ENCODE measurements at regions not wholly inside any gene's neighbourhood (a gene's known extent, or its start where the extent isn't known, plus 50 kb on each side); places are given as distances from the start of the nearest gene placed in this dataset.
"Not testable (repeated sequence)": the region's sequence is repeated elsewhere in the genome, so short reads cannot be mapped to it uniquely, and the experiment has no call there.

DNA sequence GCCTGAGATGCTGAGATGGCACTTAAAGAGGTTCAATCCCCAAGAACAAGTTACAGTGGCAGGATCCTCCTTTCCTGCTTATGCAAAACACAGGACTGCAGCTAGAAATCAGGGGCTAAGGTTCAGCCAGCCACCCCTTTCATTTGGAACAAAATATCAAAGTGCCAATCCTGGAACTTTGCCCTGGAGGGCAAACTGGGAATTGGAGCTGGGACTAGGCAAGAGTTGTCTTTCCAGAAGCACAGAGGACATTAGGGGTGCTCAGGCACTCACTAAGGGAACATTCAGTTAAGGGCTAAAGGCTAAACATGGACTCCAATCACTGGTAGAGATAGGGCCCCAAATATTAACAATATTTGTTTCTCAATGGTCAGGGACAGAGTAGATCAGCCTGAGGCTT lies 237.2 kb downstream of the EMP1 start:
- FAIRE-seq, result no peak

DNA sequence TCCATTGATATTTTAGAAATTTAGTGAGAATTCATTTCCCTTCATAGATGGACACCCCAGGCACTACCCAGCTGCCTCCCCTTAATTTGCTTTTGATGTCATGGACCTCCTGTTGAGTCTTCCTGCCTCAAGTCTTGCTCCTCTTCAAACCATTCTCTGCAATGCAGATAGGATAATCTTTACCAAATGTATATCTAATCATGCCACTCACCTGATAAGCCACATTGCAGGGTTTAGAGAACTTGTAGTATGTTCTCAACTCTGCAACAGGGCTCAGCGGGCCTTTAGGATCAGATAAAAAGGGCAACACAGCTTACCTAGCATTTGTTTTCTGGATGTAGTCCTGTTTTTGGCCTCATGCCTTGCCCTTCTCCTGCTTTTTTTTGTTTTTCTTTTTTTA lies 234.5 kb downstream of the EMP1 start:
- FAIRE-seq, result no peak

GRCh38 chr12:13428538-13429265 lies 232.2 kb downstream of the EMP1 start:
- FAIRE-seq, result no peak

GRCh38 chr12:13425766-13426165 lies 229.2 kb downstream of the EMP1 start:
- FAIRE-seq, result no peak

- FAIRE-seq, result no peak
Measured at GRCh38 chr12:13422291-13422690, 225.8 kb downstream of the EMP1 start.

GRCh38 chr12:13417516-13417915 lies 221.0 kb downstream of the EMP1 start:
- no peak for FAIRE-seq

GRCh38 chr12:13411287-13411686 lies 214.8 kb downstream of the EMP1 start:
- FAIRE-seq, result no peak

DNA sequence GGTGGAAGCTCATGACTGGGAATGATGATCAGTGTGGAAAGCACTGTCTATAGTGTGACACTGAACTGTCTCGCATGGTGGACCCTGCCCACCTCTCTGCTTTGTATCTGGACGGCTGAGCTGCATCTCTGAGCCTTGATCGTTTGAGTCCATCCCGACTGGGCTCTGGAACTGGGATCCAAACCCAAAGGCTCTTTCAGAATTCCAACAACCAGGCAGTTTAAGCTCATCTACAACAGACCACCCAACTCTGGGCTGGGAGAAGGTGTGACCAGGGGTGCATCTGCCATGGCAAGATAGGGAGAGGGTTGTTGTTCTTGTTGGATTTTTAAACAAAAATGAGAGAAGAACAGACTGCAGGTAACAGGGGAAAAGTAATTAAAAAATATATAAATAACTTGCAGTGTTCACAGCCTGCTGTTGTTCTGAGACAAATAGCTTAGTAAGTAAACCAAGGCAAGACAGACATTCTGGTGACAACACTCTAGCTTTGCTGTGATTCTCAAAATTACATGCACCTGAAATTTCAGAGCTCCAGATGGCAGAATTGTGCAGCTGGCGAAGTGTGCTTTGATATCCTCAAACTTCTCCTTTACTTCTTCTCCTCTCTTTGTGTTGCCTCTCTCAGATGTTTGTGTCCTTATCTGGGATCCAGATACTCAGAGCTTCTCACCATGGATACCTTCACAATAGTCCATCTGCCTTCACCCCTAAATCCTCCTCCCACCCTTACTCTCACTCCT lies 209.6 kb downstream of the EMP1 start:
- FAIRE-seq, result no peak

DNA sequence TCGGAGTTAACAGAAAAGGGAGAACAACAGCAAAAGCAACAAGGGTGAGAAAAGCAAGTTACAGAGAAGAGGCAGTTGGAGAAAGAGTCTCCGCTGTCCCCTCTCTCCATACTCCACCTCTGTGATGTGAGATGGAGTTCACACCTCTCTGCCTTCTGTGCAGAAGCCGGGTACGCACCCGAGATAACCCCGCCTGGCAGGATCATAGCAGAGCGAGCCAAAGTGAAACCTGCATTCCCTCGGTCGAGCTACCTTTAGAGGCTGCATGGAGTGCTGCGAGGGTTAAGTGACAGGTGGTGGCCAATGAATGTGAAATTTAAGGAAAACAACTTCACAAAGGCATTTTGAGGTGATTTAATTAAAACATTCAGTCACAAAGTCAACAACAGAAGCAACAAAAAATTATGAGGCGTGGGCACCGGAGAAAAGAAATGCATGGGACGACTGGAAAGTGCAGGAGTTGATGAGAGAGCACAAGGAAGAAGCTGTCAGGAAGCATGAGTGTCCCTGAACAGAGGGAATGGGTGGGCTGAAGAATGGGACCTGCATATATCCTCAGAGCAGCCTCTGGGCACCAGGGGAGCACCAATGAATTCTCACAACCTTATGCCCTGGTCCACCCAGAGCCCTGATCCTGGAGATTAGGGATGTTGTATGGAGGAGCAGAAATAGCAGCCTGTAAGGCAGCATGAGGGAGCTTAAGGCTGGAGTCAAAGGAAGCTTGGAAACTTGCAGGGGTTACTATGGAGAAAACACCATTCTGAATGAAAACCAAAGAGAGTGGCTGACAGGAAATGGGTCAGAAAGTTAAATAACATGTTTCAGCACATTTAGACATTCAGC lies 208.3 kb downstream of the EMP1 start:
- FAIRE-seq, result no peak

DNA sequence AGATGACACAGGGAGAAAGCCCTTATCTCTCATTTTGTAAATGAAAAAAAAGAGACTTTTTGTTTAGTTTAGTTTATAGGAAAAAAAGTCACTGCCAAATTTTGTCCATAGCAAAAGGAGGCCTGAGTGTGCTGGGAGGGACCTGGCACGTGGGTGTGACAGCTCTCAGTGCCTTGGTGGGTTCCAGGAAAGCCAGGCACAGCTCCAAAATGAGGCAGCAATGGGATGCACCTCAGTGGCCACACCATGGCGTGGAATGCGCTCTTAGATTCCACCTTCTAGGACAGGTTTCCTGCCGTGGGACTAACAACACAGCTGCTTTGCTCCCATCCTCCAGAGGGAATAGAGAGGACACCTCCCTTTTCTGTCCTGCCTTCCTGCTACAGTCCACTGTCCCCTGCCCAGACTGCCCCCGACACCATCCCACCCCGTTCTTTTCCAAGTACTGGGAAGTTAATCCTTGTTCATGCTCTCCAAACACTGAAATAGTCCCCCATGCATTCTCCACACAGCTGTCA lies 207.6 kb downstream of the EMP1 start:
- no peak for FAIRE-seq

GRCh38 chr12:13391375-13391774 lies 194.8 kb downstream of the EMP1 start:
- not testable (repeated sequence) for FAIRE-seq

- FAIRE-seq, result no peak
Measured at GRCh38 chr12:13390918-13391317, 194.4 kb downstream of the EMP1 start.

GRCh38 chr12:13390381-13390861 lies 193.9 kb downstream of the EMP1 start:
- no peak for FAIRE-seq

DNA sequence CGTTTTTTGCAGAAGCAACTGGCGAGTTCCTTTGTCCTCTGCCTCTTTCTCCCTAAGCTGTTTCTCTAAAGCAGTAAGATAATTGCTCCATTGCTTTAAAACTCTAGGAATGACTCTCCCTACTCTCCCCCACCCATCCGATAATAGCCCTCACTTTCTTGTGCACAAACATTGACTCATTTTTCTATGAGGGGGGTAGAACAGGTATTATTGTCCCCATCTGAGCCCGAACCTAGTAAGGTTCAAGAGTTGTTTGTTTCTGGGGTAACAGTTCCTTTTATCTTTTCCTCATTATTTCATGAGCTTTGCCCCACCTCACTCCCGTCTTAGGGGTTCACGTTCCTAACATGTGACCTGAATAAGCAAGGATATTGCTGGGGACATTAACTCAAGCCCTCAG lies 190.6 kb downstream of the EMP1 start:
- no peak for FAIRE-seq

DNA sequence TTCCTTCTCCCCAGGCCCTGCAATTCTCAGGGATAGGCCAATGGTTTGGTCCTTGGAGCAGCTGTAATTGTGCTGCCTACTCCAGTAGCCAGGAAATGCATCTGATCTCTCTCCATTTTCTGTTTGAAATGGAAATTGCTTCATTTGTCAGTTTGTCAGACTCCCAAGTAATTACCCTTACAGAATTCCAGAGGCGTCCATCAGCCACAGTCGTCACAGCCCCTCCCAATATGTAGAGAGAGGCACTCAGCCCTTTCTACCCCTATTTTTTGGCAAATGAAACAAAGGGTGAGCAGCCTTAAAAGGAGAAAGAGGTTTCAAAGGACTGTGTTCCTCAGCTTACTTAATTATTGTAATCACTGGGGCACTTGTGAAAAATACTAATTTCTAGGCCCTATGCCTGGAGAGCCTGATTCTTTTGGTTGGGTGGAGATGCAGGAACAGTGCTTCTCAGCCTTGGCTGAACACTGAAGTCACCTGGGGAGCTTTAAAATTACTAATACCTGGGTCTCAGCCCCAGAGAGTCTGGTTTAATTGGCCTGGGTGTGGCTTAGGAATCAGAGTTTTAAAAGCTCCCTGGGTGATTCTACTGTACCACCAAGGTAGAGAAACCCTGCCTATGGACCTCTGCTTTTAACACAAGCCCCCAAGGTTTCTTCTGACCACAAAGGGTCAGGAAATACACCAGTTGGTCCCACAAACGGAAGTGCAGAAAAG lies 190.0 kb downstream of the EMP1 start:
- no peak for FAIRE-seq

GRCh38 chr12:13383379-13383778 lies 186.9 kb downstream of the EMP1 start:
- no peak for FAIRE-seq

DNA sequence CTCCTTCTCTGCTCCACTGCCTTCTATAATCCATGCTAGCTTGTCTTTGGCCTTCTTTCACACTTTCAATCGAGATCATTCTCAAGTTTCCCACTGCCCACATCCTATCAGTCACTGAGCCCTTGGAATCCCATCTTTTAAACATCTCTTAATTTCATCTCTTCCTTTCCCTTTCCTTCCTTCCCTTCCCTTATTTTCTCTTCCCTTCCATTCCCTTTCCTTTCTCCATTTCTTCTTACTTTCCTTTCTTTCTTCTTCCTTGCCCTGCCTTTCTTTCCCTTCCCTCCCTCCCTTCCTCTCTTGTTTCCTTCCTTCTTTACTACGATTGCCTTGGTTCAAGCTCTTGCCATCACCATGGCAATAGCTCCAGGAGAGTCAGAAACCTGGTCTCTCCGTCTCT lies 183.8 kb downstream of the EMP1 start:
- no peak for FAIRE-seq

GRCh38 chr12:13379531-13380188 lies 183.1 kb downstream of the EMP1 start:
- no peak for FAIRE-seq

- FAIRE-seq, result no peak
Measured at GRCh38 chr12:13377698-13378097, 181.2 kb downstream of the EMP1 start.

GRCh38 chr12:13376610-13377373 lies 180.3 kb downstream of the EMP1 start:
- no peak for FAIRE-seq
